ENCODE measurements at regions not wholly inside any gene's neighbourhood (a gene's known extent, or its start where the extent isn't known, plus 50 kb on each side); places are given as distances from the start of the nearest gene placed in this dataset.
"Not testable (repeated sequence)": the region's sequence is repeated elsewhere in the genome, so short reads cannot be mapped to it uniquely, and the experiment has no call there.

DNA sequence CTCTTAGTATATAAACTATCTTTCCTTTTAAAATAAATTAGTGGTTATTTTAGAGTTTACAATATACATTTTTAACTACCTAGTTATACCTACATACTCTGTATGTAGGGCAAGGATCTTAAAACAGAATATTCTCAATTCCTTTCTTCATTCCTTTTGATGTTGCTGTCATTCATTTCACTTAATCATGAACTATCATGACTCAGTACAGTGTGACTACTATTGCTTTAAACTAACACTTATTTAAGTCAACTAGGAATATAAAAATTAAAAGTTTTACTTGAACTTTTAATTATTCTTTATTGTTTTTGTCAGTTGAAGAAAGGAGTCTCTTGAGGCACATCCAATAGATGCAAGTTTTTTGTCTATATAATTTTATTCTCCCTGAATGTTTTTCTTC lies 726.4 kb downstream of the BRINP3 start:
- H3K9me3 ChIP-seq: peaks cover 3% of the 10 kb centered on the region; the same call in 1 of the 2 replicates
- H3K36me3 ChIP-seq: no peaks in the 10 kb centered on the region; the same call in 1 of the 2 replicates
- H3K4me3 ChIP-seq: no peak overlapping the region
- no peak for DNase-seq
- no peaks in the 10 kb centered on the region for H3K27me3 ChIP-seq

DNA sequence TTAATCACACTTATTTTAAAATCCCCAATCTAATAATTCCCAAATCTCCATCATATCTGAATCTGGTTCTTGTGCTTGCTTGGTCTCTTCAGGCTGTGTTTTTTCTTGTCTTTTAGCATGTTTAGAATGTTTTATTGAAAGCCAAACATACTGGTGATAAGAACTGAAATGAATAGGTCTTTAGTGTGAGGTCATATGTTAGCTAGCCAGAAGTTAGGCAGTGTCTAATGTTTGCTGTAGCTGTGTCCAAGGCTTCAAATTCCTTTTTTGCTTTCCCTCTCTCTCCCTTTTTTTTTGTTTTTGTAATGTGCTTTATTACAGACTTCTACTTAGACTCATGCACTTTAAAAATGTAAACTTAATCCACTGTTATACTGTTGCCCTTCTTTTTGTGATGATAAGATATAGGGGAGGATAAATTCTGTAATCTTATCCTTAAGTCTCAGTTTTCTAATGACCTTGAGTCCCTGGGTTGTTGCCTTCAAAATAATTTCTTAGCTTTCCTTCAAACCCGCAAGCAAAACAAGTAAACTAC lies 725.1 kb downstream of the BRINP3 start:
- H3K9me3 ChIP-seq: peaks cover 3% of the 10 kb centered on the region; the same call in 1 of the 2 replicates
- no peaks in the 10 kb centered on the region; the same call in 1 of the 2 replicates for H3K36me3 ChIP-seq
- H3K4me3 ChIP-seq: no peak overlapping the region
- DNase-seq: no peak
- no peaks in the 10 kb centered on the region for H3K27me3 ChIP-seq

DNA sequence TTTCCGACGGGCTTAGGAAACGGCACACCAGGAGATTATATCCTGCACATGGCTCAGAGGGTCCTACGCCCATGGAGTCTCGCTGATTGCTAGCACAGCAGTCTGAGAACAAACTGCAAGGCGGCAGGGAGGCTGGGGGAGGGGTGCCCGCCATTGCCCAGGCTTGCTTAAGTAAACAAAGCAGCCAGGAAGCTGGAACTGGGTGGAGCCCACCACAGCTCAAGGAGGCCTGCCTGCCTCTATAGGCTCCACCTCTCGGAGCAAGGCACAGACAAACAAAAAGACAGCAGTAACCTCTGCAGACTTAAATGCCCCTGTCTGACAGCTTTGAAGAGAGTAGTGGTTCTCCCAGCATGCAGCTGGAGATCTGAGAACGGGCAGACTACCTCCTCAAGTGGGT lies 722.6 kb downstream of the BRINP3 start:
- not testable (repeated sequence) for H3K36me3 ChIP-seq, H3K27me3 ChIP-seq, H3K4me3 ChIP-seq, DNase-seq, H3K9me3 ChIP-seq

DNA sequence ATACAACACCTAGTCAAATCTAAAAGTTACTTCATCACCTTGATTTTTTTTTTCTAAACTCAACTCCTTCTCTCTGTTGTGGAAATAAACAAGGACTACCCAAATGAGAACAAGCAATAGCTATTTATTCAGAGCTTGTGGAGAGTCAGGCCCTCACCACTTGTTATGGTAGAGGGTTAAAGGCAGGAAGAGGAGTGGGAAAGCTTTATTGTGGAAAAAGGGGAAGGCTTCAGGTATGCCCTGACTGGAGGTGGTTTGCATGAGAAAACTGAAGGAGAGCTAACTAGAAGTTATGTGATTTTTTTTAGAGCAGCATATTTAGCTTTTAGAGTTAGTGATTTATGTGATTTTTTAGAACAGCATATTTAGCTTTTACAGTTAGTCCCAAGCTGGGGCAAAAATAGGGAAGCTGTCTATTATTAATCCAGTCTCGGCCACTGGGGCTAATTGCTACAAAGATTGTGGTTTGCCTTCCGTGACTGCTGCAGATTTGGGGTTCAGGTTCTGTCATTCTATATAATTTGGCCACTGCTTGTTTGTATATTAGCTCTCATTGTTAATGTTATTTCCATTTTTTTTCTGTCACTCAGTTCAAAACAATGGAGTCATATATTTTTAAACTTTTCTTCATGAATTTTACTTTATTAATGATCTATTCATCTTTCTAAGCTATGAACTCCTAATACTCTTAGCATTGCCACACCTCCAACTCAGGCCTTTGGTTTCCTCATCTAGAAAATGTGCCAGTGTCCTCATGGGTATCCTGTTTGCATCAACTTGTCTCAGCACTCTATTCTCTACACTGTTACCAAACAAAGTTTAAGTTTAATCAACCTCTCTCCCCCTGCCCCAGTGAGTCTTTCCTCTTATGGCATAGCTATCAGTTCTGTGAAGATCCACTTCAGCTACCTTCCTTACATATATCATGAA lies 713.0 kb downstream of the BRINP3 start:
- Histone ChIP-seq H3K4me3 (no peak overlapping the region), H3K36me3 (no peaks in the 10 kb centered on the region), H3K9me3 (no peaks in the 10 kb centered on the region; the same call in 1 of the 2 replicates), H3K27me3 (no peaks in the 10 kb centered on the region)
- DNase-seq: no peak

DNA sequence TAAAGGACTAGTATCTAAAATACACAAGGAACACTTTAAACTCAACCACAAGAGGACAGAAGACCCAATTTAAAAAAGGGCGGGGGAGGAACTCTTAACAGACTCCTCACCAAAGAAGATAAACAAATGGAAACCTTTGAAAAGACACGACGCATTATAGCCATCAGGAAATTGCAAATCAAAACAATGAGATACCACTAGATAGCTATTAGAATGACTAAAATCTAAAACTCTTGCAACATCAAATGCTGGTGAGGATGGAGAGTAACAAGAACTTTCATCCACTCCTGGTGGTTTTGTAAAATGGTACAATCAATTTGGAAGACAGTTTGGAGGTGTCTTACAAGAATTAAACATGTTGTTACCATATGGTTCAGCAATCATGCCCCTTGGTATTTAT lies 708.2 kb downstream of the BRINP3 start:
- no peaks in the 10 kb centered on the region for H3K9me3 ChIP-seq
- no peaks in the 10 kb centered on the region for H3K36me3 ChIP-seq
- H3K27me3 ChIP-seq: no peaks in the 10 kb centered on the region
- no peak for DNase-seq
- no peak overlapping the region for H3K4me3 ChIP-seq

DNA sequence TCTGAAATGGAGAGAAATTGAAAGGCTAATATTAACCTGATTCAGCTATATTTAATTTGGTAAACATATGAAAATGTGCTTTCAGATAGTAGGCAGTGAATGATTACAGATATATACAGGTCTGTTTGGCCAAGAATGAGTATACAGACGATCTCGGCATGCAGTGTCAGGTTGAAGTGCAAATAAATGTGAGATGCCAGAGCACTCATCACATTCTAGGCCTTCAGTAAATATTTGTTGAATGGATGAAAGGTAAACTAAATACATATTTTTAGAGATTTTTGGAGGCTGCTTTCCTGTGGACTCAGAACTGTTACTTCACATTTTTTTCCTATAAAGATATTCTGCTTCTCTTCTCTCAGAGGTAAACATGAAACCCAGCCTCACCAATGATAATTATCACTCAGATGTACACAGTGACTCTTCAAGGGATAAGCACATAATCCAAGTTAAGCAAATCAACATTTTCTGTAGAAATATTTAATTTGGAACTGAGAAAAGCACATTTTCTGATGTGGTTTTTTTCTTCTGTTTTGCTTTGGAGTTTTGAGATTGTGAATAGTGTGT lies 702.9 kb downstream of the BRINP3 start:
- no peak overlapping the region for H3K4me3 ChIP-seq
- no peak for DNase-seq
- no peaks in the 10 kb centered on the region for H3K27me3 ChIP-seq
- no peaks in the 10 kb centered on the region for H3K9me3 ChIP-seq
- H3K36me3 ChIP-seq: no peaks in the 10 kb centered on the region

DNA sequence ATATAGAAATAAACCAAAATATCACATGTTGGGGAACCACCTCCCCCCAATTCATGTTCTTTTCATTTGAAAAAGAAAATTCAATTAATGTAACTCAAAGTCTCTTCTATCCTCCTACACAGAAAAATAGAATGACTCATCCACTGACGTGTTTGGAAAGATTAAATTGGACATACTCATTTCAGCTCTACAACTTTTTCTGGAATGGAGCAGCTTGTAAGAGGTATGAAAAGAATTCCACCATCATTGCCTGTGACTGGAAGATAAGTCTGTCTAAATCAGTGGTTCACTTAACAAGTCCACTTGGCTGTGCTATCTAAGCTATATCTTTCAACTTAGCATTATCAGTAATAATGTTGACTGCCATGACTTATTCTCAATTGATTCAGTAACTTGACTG lies 702.3 kb downstream of the BRINP3 start:
- H3K27me3 ChIP-seq: no peaks in the 10 kb centered on the region
- H3K36me3 ChIP-seq: no peaks in the 10 kb centered on the region
- H3K9me3 ChIP-seq: no peaks in the 10 kb centered on the region
- H3K4me3 ChIP-seq: no peak overlapping the region
- DNase-seq: no peak

DNA sequence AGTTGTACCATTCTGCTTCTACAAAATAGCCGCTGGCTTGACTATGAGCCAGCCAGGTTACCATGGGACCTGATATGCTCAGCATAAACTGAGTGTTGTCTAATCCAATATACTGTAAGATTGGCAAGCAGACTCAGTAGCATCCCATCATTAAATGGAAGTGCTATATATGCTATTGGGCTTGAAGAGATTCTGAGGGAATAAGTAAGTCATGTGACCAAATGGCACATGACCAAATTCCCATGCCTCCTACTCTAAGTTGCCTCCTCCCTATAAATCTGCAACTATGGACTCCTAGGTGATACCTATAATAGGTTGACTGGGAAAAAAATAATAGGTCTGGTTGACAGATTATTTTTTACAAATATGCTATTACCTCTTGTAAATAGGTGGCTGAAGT lies 698.6 kb downstream of the BRINP3 start:
- no peaks in the 10 kb centered on the region for H3K9me3 ChIP-seq
- H3K36me3 ChIP-seq: no peaks in the 10 kb centered on the region
- H3K4me3 ChIP-seq: no peak overlapping the region
- H3K27me3 ChIP-seq: no peaks in the 10 kb centered on the region
- no peak for DNase-seq

DNA sequence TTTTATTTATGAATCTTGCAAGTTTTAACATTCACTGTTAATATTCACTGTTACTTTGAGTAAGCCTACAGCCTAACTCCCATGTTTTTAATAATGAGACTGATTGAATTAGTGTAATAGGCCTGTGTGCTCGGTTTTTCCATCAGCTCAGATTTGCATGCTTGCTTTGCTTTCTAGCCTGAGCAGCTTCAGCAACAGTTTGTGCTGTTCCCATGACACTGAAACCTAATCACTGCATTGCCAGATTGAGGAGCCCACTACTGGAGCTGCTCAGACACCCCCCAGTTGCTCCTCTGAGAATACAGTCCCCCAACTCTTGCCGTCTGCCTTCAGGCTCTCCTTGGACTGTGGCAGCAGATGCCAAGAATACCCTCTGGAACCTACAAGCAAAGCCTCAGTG lies 695.4 kb downstream of the BRINP3 start:
- Histone ChIP-seq H3K9me3 (no peaks in the 10 kb centered on the region), H3K4me3 (no peak overlapping the region), H3K36me3 (no peaks in the 10 kb centered on the region), H3K27me3 (no peaks in the 10 kb centered on the region)
- no peak for DNase-seq

DNA sequence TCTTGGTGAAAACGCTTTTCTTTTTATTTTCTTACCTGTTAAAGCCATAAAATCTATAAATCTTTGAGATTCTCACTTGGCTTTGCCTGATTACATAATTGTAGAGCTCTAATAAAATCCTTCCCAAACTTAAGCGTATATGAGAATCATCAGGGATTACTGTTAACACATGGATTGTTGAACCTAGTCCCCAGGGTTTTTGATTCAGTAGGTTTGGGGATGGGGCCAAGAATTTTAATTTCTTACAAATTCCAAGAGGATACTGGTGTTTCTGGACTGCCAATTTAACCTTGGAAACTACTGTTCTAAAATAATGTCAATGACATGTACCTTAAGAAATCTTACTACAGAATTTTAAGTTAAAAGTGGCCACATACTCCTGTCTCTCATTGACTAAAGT lies 694.2 kb downstream of the BRINP3 start:
- Histone ChIP-seq H3K9me3 (no peaks in the 10 kb centered on the region), H3K4me3 (no peak overlapping the region), H3K27me3 (no peaks in the 10 kb centered on the region), H3K36me3 (no peaks in the 10 kb centered on the region)
- no peak for DNase-seq

DNA sequence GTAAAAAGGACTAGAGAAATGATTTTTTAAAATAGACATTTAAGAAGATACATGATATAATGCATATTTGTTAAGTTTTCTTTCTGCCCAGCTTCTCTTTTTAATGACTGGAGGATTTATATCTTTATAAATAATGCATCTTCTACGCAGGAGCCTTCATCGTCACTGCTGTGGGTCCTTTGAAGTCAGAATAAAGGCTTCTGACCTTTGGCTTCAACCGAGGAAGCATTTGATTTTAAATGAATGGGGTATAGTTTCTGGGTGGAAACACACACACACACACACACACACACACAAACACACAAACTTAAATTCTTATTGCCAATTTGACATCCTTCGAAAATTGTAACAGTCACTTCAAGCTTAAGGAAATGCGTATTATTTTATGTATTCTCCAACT lies 690.9 kb downstream of the BRINP3 start:
- Histone ChIP-seq H3K4me3 (no peak overlapping the region), H3K9me3 (no peaks in the 10 kb centered on the region), H3K27me3 (no peaks in the 10 kb centered on the region), H3K36me3 (no peaks in the 10 kb centered on the region)
- no peak for DNase-seq

DNA sequence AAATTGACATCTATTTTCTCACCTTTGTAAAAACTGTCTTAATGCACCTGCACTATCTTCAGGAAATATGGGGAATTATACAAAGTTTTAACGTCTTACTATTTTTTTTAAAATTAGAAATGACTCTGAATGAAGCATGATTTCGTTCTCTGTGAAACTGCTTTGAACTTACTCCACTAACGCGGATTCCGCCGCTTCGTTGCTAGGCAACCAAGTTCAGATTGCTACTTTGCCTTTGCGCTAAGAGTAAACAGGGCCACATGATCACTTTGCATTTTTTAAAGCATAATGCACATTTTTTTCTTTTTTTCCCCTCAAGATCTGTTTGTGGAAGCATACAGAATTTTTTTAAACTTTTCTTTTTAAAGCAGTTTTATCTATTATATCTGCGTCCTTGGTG lies 690.5 kb downstream of the BRINP3 start:
- H3K9me3 ChIP-seq: no peaks in the 10 kb centered on the region
- H3K27me3 ChIP-seq: no peaks in the 10 kb centered on the region
- DNase-seq: no peak
- H3K4me3 ChIP-seq: no peak overlapping the region
- no peaks in the 10 kb centered on the region for H3K36me3 ChIP-seq

DNA sequence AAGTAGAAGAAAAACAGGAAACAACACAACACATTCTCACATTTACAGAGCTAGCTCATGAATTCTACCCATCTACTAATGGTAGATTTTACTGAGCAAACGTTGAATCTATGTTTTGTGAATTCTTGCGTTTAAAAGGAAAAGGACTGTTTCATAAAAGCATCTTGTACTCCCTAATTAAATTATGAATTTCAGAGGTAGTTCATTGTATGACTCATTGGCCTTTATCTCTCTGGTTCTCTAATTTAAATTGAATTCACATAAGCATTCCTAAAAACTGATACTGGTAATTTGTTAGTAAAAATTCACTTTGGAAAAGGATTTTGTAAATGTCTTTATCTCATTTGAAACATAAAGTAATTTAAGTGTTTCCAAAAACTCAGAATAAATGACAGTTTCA lies 687.3 kb downstream of the BRINP3 start:
- Histone ChIP-seq H3K36me3 (no peaks in the 10 kb centered on the region), H3K27me3 (no peaks in the 10 kb centered on the region), H3K4me3 (no peak overlapping the region), H3K9me3 (no peaks in the 10 kb centered on the region; the same call in 1 of the 2 replicates)
- DNase-seq: no peak

DNA sequence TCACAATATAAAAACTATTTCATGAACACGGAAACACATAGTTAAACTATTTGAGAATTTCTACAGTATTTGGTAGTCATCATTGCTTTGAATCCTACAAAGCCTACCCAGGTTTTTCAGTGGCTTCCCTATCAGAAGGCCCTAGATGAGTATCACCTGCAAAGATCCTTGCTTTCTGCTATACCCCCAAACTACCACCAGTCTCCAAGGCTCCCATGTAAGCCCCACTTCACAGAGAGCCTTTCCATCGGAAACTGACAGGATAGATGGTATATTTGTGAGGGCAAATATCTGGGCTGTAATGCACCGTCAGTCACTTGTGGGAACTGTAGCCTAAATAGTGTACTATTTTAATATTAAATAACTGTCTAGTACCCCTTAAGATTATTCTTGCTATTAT lies 674.3 kb downstream of the BRINP3 start:
- Histone ChIP-seq H3K27me3 (no peaks in the 10 kb centered on the region), H3K9me3 (no peaks in the 10 kb centered on the region), H3K4me3 (no peak overlapping the region), H3K36me3 (no peaks in the 10 kb centered on the region)
- DNase-seq: no peak

DNA sequence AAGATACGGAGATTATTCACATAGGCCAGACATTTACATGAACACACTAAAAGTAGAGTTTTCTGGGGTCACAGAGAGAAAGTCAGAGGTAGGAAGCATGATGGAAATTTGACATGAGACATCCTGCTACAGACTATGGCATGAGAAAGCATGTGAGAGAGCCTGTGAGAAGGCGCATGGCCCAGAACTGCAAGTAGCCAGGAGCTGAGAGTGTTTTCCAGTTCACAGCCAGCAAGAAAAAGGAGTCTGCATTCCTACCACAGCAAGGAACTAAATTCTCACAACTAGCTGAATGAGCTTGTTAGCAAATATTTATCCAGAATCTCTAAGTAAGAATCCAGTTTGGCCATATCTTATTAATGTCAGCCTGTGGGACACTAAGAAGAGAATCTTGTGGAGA lies 673.3 kb downstream of the BRINP3 start:
- H3K9me3 ChIP-seq: no peaks in the 10 kb centered on the region
- H3K27me3 ChIP-seq: no peaks in the 10 kb centered on the region
- H3K4me3 ChIP-seq: no peak overlapping the region
- DNase-seq: no peak
- H3K36me3 ChIP-seq: no peaks in the 10 kb centered on the region

DNA sequence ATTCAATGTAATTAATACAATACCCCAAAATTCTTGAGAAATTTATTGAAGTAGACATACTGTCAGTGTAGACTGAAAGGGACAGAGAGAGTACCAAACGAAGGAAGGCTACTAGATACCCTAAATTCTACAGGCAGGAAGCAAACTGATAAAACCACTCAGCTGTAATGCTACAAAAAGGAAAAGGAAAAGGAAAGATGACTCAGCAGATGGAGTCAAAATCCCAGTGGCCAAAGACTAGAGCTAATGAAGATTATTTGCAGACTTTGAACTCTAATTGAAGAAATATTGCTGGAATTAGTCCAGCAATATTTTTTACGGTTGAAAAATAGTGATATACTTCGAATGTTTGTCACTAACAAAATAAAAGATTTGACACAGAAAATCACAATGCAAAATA lies 671.9 kb downstream of the BRINP3 start:
- Histone ChIP-seq H3K9me3 (no peaks in the 10 kb centered on the region), H3K4me3 (no peak overlapping the region), H3K36me3 (no peaks in the 10 kb centered on the region), H3K27me3 (no peaks in the 10 kb centered on the region)
- no peak for DNase-seq

DNA sequence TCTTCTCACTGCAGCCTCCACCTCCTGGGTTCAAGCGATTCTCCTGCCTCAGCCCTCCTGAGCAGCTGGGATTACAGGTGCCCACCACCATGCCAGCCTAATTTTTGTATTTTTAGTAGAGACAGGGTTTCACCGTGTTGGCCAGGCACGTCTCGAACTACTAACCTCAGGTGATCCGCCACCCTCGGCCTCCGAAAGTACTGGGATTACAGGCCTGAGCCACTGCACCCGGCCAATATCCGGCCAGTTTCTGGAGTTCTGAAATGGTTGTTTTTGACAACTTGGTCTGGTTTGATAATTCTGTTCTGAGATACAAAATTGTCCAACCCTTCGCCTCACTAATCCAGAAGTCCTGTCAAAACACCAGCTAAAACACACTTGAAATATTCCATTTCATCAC lies 667.0 kb downstream of the BRINP3 start:
- DNase-seq, H3K36me3 ChIP-seq, H3K9me3 ChIP-seq, H3K4me3 ChIP-seq, H3K27me3 ChIP-seq: not testable (repeated sequence)

DNA sequence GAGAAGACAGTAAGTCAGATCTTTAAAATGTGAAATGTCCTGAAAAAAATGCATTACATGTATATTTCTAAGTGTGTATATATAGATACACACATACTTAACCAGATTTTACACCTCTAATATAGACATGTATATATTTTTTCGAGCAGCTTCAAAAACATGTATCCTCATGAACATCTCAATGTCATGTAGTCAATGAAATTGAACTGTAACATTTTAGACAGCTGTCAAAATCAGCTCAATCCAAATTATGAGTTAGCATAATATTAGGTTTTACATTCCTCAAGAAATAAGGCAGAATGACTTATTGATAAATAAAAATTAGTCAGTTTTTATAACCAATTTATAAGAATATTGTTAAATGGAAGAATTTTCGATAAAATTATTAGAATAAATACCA lies 665.7 kb downstream of the BRINP3 start:
- DNase-seq: no peak
- Histone ChIP-seq H3K4me3 (no peak overlapping the region), H3K27me3 (no peaks in the 10 kb centered on the region), H3K36me3 (no peaks in the 10 kb centered on the region), H3K9me3 (no peaks in the 10 kb centered on the region)

Data from MG63 (cell line).